GM23248 (cell line): ENCODE measurements at regions not wholly inside any gene's neighbourhood (a gene's known extent, or its start where the extent isn't known, plus 50 kb on each side); places are given as distances from the start of the nearest gene placed in this dataset.

Source experiments
- EZH2 ChIP-seq: fragments of 200-600 bp; sonication (generic); IDR thresholded peaks from 2 replicates; pipeline ENCODE4 v1.6.1; 2018; ENCODE audit warnings: antibody characterized with exemption, mild to moderate bottlenecking; ENCODE audit not compliant: insufficient read depth, poor library complexity, severe bottlenecking
- EZH2phosphoT487 ChIP-seq: fragments of 200-600 bp; sonication (generic); IDR thresholded peaks from 2 replicates; pipeline ENCODE4 v1.6.1; 2018; ENCODE audit warnings: antibody characterized with exemption, moderate library complexity, mild to moderate bottlenecking, low read depth; ENCODE audit not compliant: insufficient read depth

DNA sequence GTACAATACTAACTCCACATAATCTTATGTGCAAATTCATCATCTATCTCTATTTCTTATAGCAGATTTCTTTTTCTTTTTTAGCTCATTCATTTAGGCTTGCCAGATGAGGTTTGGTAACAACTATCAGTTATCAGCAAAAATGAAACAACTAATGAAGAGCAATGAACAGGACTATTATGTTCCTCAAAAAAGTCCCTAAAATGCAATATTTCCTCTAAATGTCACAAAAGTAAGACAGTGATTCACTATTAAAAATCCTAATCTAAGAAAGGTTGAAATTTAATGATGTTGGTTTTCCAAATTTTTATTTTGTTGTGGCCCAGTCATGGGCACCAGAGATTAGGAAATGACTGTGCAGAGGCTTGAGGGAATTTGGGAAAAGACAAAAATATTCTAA lies 135.3 kb downstream of the PPIAL4G start:
- TF ChIP-seq EZH2 (no peak), EZH2phosphoT487 (no peak)
